ENCODE measurements at regions not wholly inside any gene's neighbourhood (a gene's known extent, or its start where the extent isn't known, plus 50 kb on each side); places are given as distances from the start of the nearest gene placed in this dataset.

DNA sequence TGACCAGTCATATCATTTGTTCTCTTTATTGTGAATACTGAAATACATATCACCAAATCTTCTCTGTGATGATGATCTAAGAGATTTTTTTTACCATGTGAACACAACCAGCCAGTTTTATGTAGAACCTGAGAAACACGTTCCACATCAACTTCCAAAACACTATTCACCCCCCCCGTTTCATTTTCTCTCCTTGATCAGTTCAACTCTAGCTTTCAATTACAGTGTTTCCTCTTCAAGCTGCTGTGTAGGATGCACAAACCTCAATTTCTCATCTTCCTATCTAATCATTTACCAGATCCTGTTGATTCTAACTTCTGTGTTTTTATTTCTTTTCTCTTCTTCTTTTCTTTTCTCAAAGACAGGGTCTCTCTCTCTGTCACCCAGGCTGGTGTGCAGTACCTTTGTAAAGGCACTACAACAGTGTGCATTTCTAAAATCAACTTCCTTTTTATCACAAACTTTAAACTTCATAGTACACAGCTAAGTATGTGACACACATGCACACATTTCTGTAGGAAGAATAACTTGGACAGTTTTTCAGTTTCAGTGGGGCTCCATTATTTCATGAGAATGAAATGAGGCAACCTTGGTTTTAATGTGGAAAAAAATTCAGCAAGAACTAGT is 149.9 kb upstream of the FBXO33 start:
- Histone ChIP-seq H3K36me3 (ENCODE audit: control insufficient read depth, insufficient read depth, low read length) (no peaks in the 10 kb centered on the region), H3K27me3 (ENCODE audit: control insufficient read depth, insufficient read depth, low read length, poor library complexity, severe bottlenecking) (no peaks in the 10 kb centered on the region), H3K4me1 (ENCODE audit: control insufficient read depth, insufficient read depth, low read length) (no peaks in the 10 kb centered on the region), H3K4me3 (ENCODE audit: low read length) (no peak overlapping the region), H3K9me3 (ENCODE audit: control insufficient read depth, low read length) (no peaks in the 10 kb centered on the region), H3K27ac (ENCODE audit: low read depth, low read length) (no peak overlapping the region), H3K9ac (ENCODE audit: extremely low read depth, low read length, poor library complexity, severe bottlenecking) (no peak overlapping the region)
- TF ChIP-seq, protein P1, sequence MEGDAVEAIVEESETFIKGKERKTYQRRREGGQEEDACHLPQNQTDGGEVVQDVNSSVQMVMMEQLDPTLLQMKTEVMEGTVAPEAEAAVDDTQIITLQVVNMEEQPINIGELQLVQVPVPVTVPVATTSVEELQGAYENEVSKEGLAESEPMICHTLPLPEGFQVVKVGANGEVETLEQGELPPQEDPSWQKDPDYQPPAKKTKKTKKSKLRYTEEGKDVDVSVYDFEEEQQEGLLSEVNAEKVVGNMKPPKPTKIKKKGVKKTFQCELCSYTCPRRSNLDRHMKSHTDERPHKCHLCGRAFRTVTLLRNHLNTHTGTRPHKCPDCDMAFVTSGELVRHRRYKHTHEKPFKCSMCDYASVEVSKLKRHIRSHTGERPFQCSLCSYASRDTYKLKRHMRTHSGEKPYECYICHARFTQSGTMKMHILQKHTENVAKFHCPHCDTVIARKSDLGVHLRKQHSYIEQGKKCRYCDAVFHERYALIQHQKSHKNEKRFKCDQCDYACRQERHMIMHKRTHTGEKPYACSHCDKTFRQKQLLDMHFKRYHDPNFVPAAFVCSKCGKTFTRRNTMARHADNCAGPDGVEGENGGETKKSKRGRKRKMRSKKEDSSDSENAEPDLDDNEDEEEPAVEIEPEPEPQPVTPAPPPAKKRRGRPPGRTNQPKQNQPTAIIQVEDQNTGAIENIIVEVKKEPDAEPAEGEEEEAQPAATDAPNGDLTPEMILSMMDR (conservative IDR thresholded peaks at IDR 0.05), result no peak
- Mint-ChIP-seq H3K4me3 (no peak overlapping the region), H3K36me3 (ENCODE audit: low read depth) (peaks cover 1% of the 10 kb centered on the region), H3K4me1 (no peaks in the 10 kb centered on the region), H3K27me3 (ENCODE audit: insufficient read depth) (no peaks in the 10 kb centered on the region), H3K27ac (no peak overlapping the region), H3K9me3 (peaks cover 12% of the 10 kb centered on the region)
- 57 to 67% methylated on average over 1 to 2 of the region's 2 CpGs for WGBS, 2 experiments (ENCODE audit: insufficient coverage in 1 of 2, insufficient read length in 1 of 2)
- no peak for DNase-seq

DNA sequence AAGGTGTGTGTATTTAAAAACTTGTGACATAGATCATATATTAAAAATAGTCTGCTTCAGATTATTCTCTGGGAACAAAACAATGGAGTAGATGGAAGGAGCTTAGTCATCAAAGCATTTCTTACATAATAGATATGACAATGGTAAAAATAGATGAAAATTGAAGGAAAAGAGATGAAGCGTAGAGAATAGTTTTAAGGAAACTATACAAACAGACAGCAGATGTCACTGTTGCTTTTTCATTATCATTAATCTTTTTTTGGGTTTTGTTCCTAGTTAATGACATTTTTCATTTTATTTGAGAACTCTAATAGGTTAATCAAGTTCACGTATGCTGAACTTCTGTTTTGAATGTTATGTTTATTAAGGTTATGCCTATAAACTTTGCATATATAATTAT is 149.2 kb upstream of the FBXO33 start:
- H3K36me3 ChIP-seq (ENCODE audit: control insufficient read depth, insufficient read depth, low read length), result no peaks in the 10 kb centered on the region
- peak overlapping the region; percentile 62 for H3K27ac ChIP-seq (ENCODE audit: low read depth, low read length)
- no peaks in the 10 kb centered on the region for H3K9me3 ChIP-seq (ENCODE audit: control insufficient read depth, low read length)
- no peaks in the 10 kb centered on the region for H3K36me3 Mint-ChIP-seq (ENCODE audit: low read depth)
- no peak for DNase-seq
- no peaks in the 10 kb centered on the region for H3K4me1 Mint-ChIP-seq
- H3K9me3 Mint-ChIP-seq, result peaks cover 9% of the 10 kb centered on the region
- no peak overlapping the region for H3K4me3 ChIP-seq (ENCODE audit: low read length)
- no peak overlapping the region for H3K9ac ChIP-seq (ENCODE audit: extremely low read depth, low read length, poor library complexity, severe bottlenecking)
- no peaks in the 10 kb centered on the region for H3K27me3 Mint-ChIP-seq (ENCODE audit: insufficient read depth)
- H3K27ac Mint-ChIP-seq, result no peak overlapping the region
- TF ChIP-seq, protein P1 (conservative IDR thresholded peaks at IDR 0.05), result peak; percentile 71
- no peaks in the 10 kb centered on the region for H3K4me1 ChIP-seq (ENCODE audit: control insufficient read depth, insufficient read depth, low read length)
- 69% methylated on average over 2 of the region's 2 CpGs; no CpG with 5 or more reads in 1 of the 2 experiments for WGBS, 2 experiments (ENCODE audit: insufficient coverage in 1 of 2, insufficient read length in 1 of 2)
- H3K4me3 Mint-ChIP-seq, result no peak overlapping the region
- no peaks in the 10 kb centered on the region for H3K27me3 ChIP-seq (ENCODE audit: control insufficient read depth, insufficient read depth, low read length, poor library complexity, severe bottlenecking)

DNA sequence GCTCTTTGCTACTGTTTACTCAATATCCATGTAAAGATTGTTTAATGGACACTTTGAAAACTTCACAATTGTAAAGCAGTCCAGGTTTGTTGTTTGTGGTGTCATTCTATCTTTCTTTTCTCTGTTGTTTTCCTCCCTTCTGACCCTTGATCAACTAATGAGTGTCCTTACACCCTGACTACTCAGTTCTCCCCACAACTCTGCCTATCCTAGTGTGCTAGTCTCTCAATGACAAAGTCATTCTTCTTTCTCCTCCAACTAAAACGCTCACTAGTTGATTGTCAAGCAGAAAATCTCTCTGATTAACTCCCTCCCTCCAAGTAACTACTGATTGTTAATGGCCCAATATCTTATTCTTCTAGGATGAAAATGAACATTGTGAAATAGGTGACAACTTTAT is 148.5 kb upstream of the FBXO33 start:
- H3K4me3 Mint-ChIP-seq, result no peak overlapping the region
- peak overlapping the region; percentile 62 for H3K27ac ChIP-seq (ENCODE audit: low read depth, low read length)
- no peaks in the 10 kb centered on the region for H3K4me1 Mint-ChIP-seq
- H3K9ac ChIP-seq (ENCODE audit: extremely low read depth, low read length, poor library complexity, severe bottlenecking), result no peak overlapping the region
- H3K9me3 Mint-ChIP-seq, result peaks cover 11% of the 10 kb centered on the region
- H3K36me3 ChIP-seq (ENCODE audit: control insufficient read depth, insufficient read depth, low read length), result no peaks in the 10 kb centered on the region
- H3K4me3 ChIP-seq (ENCODE audit: low read length), result no peak overlapping the region
- H3K36me3 Mint-ChIP-seq (ENCODE audit: low read depth), result no peaks in the 10 kb centered on the region
- WGBS, 2 experiments (ENCODE audit: insufficient coverage in 1 of 2, insufficient read length in 1 of 2), result 60% methylated on average over 1 of the region's 1 CpG
- H3K4me1 ChIP-seq (ENCODE audit: control insufficient read depth, insufficient read depth, low read length), result no peaks in the 10 kb centered on the region
- no peaks in the 10 kb centered on the region for H3K27me3 ChIP-seq (ENCODE audit: control insufficient read depth, insufficient read depth, low read length, poor library complexity, severe bottlenecking)
- no peak for DNase-seq
- H3K27me3 Mint-ChIP-seq (ENCODE audit: insufficient read depth), result no peaks in the 10 kb centered on the region
- H3K9me3 ChIP-seq (ENCODE audit: control insufficient read depth, low read length), result peaks cover under 1% of the 10 kb centered on the region
- H3K27ac Mint-ChIP-seq, result no peak overlapping the region
- TF ChIP-seq, protein P1 (conservative IDR thresholded peaks at IDR 0.05), result no peak
